ENCODE measurements at regions not wholly inside any gene's neighbourhood (a gene's known extent, or its start where the extent isn't known, plus 50 kb on each side); places are given as distances from the start of the nearest gene placed in this dataset.

DNA sequence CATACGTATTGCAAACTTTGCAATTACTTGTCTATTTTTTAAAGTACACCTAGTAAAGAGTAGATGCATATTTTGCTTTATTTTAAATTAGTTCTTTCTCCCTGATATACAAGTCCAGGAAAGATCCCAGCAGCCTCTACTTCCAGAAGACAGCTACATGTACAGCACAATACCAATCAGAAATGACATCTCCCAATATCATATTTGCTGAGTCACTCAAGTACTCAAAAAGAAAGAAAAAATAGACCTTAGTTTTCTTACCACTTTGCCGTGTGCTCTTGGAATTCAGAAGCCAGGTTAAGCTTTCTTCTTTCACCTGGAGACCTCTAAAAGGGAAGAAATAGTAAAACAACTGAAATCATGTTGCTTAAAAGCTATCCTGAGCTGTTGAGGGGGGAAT lies 412.6 kb upstream of the RUNX1 start:
- TF ChIP-seq, protein P1, sequence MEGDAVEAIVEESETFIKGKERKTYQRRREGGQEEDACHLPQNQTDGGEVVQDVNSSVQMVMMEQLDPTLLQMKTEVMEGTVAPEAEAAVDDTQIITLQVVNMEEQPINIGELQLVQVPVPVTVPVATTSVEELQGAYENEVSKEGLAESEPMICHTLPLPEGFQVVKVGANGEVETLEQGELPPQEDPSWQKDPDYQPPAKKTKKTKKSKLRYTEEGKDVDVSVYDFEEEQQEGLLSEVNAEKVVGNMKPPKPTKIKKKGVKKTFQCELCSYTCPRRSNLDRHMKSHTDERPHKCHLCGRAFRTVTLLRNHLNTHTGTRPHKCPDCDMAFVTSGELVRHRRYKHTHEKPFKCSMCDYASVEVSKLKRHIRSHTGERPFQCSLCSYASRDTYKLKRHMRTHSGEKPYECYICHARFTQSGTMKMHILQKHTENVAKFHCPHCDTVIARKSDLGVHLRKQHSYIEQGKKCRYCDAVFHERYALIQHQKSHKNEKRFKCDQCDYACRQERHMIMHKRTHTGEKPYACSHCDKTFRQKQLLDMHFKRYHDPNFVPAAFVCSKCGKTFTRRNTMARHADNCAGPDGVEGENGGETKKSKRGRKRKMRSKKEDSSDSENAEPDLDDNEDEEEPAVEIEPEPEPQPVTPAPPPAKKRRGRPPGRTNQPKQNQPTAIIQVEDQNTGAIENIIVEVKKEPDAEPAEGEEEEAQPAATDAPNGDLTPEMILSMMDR (IDR thresholded peaks at IDR 0.05): no peak
- TF ChIP-seq POLR2A (IDR thresholded peaks at IDR 0.05): no peak
